GM18517 (cell line): ENCODE measurements at regions not wholly inside any gene's neighbourhood (a gene's known extent, or its start where the extent isn't known, plus 50 kb on each side); places are given as distances from the start of the nearest gene placed in this dataset.

Source experiments
- ATAC-seq: cut with Tn5 transposase; IDR thresholded peaks from one replicate; pipeline ENCODE4 v1.9.1; 2021; ENCODE audit warnings: mild to moderate bottlenecking, moderate library complexity; ENCODE audit not compliant: unreplicated experiment

- ATAC-seq = no peak
Measured at GRCh38 chr5:35436400-35437057, 181.1 kb upstream of the SPEF2 start.

GRCh38 chr5:35430381-35431162, 187.1 kb upstream of the SPEF2 start:
- ATAC-seq = no peak

- ATAC-seq = no peak
Measured at GRCh38 chr5:35420200-35420599, 189.9 kb upstream of the PRLR start.

- no peak for ATAC-seq
Measured at GRCh38 chr5:35417040-35417439, 186.8 kb upstream of the PRLR start.

- no peak for ATAC-seq
Measured at GRCh38 chr5:35416217-35416988, 186.1 kb upstream of the PRLR start.

- no peak for ATAC-seq
Measured at GRCh38 chr5:35415309-35415708, 185.0 kb upstream of the PRLR start.

- no peak for ATAC-seq
Measured at GRCh38 chr5:35409361-35409760, 179.1 kb upstream of the PRLR start.

- no peak for ATAC-seq
Measured at GRCh38 chr5:35408146-35408545, 177.9 kb upstream of the PRLR start.

GRCh38 chr5:35407697-35408096, 177.4 kb upstream of the PRLR start:
- ATAC-seq = no peak

- no peak for ATAC-seq
Measured at GRCh38 chr5:35405938-35406337, 175.7 kb upstream of the PRLR start.

- ATAC-seq = no peak
Measured at GRCh38 chr5:35404701-35405100, 174.4 kb upstream of the PRLR start.

GRCh38 chr5:35393901-35394300, 163.6 kb upstream of the PRLR start:
- ATAC-seq = no peak

- ATAC-seq = no peak
Measured at GRCh38 chr5:35384658-35385057, 154.4 kb upstream of the PRLR start.

GRCh38 chr5:35383041-35383440, 152.8 kb upstream of the PRLR start:
- no peak for ATAC-seq

- no peak for ATAC-seq
Measured at GRCh38 chr5:35377653-35378052, 147.4 kb upstream of the PRLR start.

GRCh38 chr5:35374584-35374983, 144.3 kb upstream of the PRLR start:
- ATAC-seq = no peak

GRCh38 chr5:35373249-35373648, 143.0 kb upstream of the PRLR start:
- no peak for ATAC-seq

GRCh38 chr5:35372482-35372881, 142.2 kb upstream of the PRLR start:
- no peak for ATAC-seq

GRCh38 chr5:35371951-35372426, 141.7 kb upstream of the PRLR start:
- no peak for ATAC-seq

GRCh38 chr5:35370871-35371270, 140.6 kb upstream of the PRLR start:
- ATAC-seq = no peak

- no peak for ATAC-seq
Measured at GRCh38 chr5:35369965-35370790, 139.9 kb upstream of the PRLR start.
